Activated naive CD4-positive, alpha-beta T cell treated with anti-CD3 and anti-CD28 coated beads, Interleukin-2, amount 10 ng/mL, durations not matched to agents 7 days and 5 days (primary cell): ENCODE measurements at regions not wholly inside any gene's neighbourhood (a gene's known extent, or its start where the extent isn't known, plus 50 kb on each side); places are given as distances from the start of the nearest gene placed in this dataset.

Experiments
- CTCF ChIA-PET: fragments of 350-600 bp; sonication (Branson Sonifier 250); formaldehyde crosslinking; loops from one replicate; lab custom pipeline; 2021; ENCODE audit warnings: antibody characterized with exemption; lab: Charles Lee
- DNase-seq: peaks from one replicate; pipeline ENCODE4 v3.0.0-alpha.2; 2020
- H3K27ac Mint-ChIP-seq: one replicate; pipeline ENCODE4 v1.8.0; 2021; ENCODE audit warnings: mild to moderate bottlenecking, moderate library complexity, mixed read lengths
- H3K27me3 Mint-ChIP-seq: one replicate; pipeline ENCODE4 v1.8.0; 2021; ENCODE audit warnings: mild to moderate bottlenecking, mixed read lengths
- H3K36me3 Mint-ChIP-seq: one replicate; pipeline ENCODE4 v1.8.0; 2021; ENCODE audit warnings: mixed read lengths
- H3K4me1 Mint-ChIP-seq: one replicate; pipeline ENCODE4 v1.8.0; 2021; ENCODE audit warnings: mixed read lengths
- H3K4me3 Mint-ChIP-seq: one replicate; pipeline ENCODE4 v1.8.0; 2021; ENCODE audit warnings: mild to moderate bottlenecking, moderate library complexity, mixed read lengths
- H3K9me3 Mint-ChIP-seq: one replicate; pipeline ENCODE4 v1.8.0; 2021; ENCODE audit warnings: mixed read lengths

DNA sequence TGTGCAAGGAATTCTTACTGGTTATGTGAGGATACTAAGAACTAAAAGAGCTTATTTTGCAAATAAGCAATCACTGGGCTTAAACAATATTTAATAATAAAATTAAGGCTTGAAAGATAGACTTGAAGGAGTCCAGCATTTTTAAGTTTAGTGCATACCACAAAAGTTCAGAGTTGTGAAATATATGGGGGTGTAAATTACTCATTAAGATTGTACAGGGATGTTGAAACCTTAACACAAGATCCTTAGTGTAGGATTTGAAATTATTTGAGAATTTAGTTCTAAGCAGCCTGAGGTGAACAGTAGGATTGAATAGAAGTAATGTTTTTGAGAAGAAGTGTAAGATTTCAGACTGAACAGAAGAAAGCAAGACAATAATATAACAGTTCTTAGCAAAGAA, 195.8 kb upstream of the RBMY1B start:
- DNase-seq: no peak
- H3K4me1 Mint-ChIP-seq: no peaks in the 10 kb centered on the region
- H3K4me3 Mint-ChIP-seq: no peak overlapping the region
- no peaks in the 10 kb centered on the region for H3K9me3 Mint-ChIP-seq
- CTCF ChIA-PET: no interaction called here
- no peak overlapping the region for H3K27ac Mint-ChIP-seq
- H3K27me3 Mint-ChIP-seq: no peaks in the 10 kb centered on the region
- H3K36me3 Mint-ChIP-seq: no peaks in the 10 kb centered on the region
